DOHH2 (cell line): ENCODE measurements at regions not wholly inside any gene's neighbourhood (a gene's known extent, or its start where the extent isn't known, plus 50 kb on each side); places are given as distances from the start of the nearest gene placed in this dataset.

ENCODE experiments used
- EZH2phosphoT487 ChIP-seq: fragments of 200-600 bp; sonication (generic); IDR thresholded peaks from 2 replicates; pipeline ENCODE4 v1.6.1; 2017; ENCODE audit warnings: borderline replicate concordance, mild to moderate bottlenecking, antibody characterized with exemption, low read length, moderate library complexity, mixed read lengths
- TF ChIP-seq, protein P1 (sequence below): fragments of 200-600 bp; sonication (generic); IDR thresholded peaks from one replicate; pipeline ENCODE4 v1.5.1; 2014; ENCODE audit warnings: antibody characterized with exemption, mild to moderate bottlenecking, low read depth, low read length; ENCODE audit not compliant: poor library complexity, severe bottlenecking

DNA sequence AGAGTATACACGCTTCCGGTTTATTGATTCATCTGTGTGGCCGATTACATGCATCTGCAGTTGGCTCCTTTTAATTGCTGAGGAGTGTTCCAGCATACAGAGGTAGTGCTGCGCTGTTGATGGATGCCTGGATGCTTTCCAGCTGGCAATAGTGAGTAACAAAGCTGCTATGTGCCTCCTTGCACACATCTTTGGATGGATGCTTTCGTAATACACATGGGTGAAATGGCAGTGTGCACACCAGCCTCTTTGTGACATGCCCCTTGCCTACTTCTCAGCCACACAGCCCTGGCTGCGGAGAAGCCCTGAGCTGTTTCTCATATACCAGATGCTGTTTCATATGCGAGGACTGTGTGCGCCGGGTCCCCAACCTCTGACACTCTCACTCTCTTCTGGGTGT, 151.0 kb downstream of the GADD45G start:
- no peak for TF ChIP-seq EZH2phosphoT487
- TF ChIP-seq, protein P1, sequence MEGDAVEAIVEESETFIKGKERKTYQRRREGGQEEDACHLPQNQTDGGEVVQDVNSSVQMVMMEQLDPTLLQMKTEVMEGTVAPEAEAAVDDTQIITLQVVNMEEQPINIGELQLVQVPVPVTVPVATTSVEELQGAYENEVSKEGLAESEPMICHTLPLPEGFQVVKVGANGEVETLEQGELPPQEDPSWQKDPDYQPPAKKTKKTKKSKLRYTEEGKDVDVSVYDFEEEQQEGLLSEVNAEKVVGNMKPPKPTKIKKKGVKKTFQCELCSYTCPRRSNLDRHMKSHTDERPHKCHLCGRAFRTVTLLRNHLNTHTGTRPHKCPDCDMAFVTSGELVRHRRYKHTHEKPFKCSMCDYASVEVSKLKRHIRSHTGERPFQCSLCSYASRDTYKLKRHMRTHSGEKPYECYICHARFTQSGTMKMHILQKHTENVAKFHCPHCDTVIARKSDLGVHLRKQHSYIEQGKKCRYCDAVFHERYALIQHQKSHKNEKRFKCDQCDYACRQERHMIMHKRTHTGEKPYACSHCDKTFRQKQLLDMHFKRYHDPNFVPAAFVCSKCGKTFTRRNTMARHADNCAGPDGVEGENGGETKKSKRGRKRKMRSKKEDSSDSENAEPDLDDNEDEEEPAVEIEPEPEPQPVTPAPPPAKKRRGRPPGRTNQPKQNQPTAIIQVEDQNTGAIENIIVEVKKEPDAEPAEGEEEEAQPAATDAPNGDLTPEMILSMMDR, result no peak
